Kasumi-1 (cell line): ENCODE measurements at regions not wholly inside any gene's neighbourhood (a gene's known extent, or its start where the extent isn't known, plus 50 kb on each side); places are given as distances from the start of the nearest gene placed in this dataset.
"Not testable (repeated sequence)": the region's sequence is repeated elsewhere in the genome, so short reads cannot be mapped to it uniquely, and the experiment has no call there.

Experiments
- DNase-seq, 2 experiments: peaks; one replicate each; lab custom pipeline; 2025; lab: John Stamatoyannopoulos, UW

- no peak for DNase-seq
Observed at GRCh38 chrX:75873993-75874392, 88.9 kb upstream of the MAGEE2 start.

DNA sequence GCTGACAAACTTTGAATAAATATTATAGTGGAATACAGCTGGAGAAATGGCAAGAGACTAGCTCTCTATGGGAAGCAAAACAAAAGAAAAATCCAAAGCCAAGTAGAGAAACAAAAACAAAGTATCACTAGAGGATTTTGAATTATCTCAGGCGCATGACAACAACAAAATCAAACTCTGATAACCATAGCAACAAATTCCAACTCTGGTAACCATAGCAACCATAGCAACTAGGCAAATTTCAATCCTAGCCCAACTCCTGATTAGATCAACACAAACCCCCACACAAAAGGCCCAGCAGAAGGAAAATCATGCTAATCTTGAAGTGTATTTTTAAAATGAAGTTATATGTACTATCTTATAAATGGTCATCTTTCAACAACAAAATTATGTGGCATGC, 98.4 kb upstream of the MAGEE2 start:
- DNase-seq, result no peak

DNA sequence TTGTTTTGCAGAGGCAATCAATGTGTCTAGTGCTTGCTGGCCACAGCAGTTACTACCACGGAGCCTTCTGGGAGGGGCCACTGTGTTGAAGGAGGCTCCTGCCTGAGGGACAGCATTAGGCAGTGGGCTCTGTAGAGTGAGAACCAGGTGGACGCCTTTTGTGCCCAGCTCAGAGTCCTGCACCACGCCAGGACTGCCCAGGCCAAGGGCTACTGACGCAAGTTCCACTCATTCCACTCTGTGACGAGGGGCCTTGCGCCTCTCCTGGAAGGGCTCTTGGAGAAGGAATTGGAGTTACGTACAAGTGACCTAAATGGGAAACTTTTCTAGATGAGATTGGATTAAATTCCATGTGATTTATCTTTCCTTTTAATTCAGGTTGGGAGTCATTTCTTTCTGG, 102.8 kb upstream of the MAGEE2 start:
- DNase-seq, result no peak

GRCh38 chrX:75892749-75893148, 107.7 kb upstream of the MAGEE2 start:
- DNase-seq, result no peak

GRCh38 chrX:75893281-75893680, 108.2 kb upstream of the MAGEE2 start:
- no peak for DNase-seq

GRCh38 chrX:75911716-75912115, 126.7 kb upstream of the MAGEE2 start:
- DNase-seq, result no peak

DNA sequence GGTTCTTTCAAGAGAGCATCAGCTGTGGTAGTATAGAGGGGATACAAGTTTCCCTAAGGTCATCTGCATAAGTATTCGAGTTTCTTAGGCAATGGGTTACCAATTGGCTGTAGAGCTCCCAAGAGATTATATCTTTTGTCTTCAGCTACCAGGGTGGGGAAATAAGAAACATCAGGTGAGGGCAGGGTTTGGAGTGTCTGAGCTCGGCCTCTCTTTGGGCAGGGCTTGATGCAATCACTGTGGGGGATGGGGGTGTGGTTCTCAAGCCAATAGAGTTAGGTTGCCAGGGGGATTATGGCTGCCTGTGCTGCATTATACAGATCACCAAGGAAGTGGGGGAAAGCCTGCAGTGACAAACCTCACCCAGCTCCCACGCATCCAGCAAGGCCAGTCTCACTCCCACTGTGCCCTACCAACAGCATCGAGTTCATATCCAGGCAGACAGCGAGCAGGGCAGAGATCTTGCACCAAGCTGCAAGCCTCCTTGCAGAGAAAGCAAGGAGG, 172.1 kb upstream of the MAGEE2 start:
- DNase-seq, result peak; percentile 24 to 26

DNA sequence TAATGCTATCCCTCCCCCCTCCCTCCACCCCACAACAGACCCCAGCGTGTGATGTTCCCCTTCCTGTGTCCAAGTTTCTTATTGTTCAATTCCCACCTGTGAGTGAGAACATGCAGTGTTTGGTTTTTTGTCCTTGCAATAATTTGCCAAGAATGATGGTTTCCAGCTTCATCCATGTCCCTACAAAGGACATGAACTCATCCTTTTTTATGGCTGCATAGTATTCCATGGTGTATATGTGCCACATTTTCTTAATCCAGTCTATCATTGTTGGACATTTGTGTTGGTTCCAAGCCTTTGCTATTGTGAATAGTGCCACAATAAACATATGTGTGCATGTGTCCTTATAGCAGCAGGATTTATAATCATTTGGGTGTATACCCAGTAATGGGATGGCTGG, 176.3 kb upstream of the MAGEE2 start:
- DNase-seq, result not testable (repeated sequence)

DNA sequence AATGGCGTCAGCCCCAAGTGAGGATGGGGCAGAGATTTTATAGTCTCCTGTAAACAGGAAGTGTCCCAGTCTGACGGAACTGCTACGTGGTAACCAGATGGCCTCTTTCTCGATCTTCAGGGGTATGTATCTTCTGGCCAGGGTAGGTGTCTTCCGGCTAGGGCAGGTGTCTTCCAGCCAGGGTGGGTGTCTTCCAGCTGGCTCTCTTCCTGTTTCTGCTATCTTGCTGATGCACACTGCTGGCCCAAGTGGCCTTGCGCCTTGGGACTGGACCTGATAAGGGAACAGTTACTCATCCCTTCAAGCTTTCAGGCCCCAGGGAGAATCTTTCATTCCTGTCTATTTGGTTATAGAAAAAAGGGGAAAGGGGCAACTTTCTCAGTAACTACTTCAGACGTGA, 178.7 kb upstream of the MAGEE2 start:
- no peak for DNase-seq

DNA sequence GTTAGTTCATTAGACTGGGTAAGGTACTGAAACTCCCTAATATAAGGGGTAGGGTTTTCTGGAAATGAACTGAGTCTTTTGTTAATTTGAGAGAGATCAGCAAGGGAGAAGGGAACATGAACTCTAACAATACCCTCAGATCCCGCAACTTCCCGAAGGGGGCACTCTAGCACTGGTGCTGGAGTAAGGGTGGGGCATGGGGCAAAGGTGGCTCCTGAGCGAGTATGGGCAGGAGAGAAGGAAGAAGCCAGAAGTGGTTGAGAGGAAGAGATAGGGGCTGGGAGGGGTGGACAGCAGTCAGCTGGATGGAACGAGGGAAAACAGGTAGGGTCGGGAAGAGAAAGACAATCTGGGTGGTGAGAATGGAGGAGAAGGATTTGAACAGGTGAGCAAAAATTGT, 183.2 kb upstream of the MAGEE2 start:
- no peak for DNase-seq

DNA sequence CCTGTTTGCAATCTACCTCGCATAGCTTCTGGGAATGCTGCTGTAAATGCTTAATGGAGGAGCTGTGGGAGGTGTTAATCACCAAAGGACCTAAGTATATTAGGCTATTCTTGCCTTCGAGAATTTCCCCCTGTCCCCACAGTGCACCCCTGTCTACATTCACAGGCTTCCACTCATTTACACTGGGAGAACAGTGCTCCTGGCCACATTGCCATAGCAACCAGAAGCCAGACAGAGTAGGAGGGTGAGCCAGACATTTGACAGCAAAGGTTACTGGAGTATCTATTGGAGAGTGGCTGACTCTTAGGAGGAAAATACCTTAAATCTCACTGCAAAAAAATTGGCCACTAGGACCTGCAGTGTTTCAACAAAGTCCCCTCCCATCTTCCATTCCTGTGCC, 185.9 kb upstream of the PBDC1 start:
- no peak for DNase-seq

DNA sequence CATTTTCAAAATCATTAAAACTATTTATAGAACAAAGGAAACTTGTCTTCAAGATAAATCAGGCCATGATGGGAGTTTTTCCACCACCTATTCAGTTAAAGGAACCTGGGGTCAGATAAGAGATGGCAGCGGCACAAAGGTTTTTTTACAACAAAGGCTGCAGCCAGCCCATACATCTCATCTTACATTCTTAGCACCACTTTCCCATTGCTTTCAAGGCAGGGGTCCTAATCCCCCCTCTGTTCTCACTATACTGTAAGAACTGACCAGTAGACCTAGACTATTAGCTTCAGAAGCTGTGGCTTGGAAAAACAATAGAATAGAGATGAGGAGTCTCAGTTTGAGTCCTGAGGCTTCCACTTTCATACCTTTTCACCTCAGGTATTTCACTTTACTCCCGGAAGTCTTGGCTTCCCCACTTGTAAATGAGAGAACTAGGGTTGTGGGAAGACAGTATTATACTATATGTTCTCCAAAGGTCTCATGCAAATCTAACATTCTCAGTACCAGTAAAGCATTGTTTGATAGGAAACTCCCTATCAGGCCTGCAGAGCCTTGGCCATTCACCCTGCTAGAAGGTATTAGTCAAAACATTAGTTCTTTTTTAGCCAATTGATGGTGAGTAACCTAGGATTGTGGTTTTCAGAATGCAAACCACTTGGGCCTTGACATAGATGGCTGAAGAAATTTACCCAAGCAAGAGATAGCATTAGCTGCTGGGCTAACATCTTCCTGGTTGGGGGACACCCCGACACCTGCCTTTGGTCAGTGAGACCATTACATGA, 182.9 kb upstream of the PBDC1 start:
- DNase-seq, result no peak

- DNase-seq, result no peak
Observed at GRCh38 chrX:75997692-75998091, 175.2 kb upstream of the PBDC1 start.

DNA sequence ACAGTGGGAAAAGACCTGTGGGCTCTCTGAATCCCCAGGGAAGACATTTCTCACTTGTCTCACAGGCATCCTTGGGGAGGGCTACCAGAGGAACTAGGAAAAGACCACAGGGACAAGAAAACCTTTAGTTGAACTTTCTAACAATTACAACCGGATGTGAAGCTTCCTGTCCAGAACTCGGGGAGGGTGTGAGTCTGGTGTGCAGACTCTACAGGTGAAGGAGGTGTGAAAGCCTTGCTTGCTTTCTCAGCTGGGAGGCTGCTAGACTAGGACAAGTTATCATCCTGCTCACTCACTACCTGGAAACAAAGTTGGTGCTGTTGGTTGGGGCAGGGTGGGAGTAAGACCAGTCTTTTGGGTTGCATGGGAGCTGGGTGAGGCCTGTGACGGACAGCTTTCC, 158.5 kb upstream of the PBDC1 start:
- no peak for DNase-seq

GRCh38 chrX:76026292-76026691, 146.6 kb upstream of the PBDC1 start:
- DNase-seq, result no peak

DNA sequence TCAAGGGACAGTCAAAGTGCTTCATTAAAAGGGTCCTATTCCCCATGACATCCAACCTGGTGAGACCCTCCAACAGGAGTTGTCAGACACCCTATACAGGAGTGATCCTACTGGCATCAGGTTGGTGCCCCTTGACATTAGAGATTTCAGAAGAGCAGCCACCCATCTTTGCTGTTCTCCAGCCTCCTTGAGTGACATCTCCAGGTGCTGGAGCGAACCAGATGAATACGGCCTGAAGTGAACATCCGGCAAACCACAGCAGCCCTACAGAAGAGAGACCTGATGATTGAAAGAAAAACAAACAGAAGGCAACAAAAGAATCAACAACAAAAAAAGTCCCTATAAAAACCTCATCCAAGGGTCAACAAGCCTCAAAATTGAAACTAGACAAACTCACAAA, 146.1 kb upstream of the PBDC1 start:
- no peak for DNase-seq

GRCh38 chrX:76029385-76029784, 143.5 kb upstream of the PBDC1 start:
- no peak for DNase-seq

- peak; percentile 26 to 27 for DNase-seq
Observed at GRCh38 chrX:76064825-76065224, 108.0 kb upstream of the PBDC1 start.

- no peak for DNase-seq
Observed at GRCh38 chrX:76076124-76076523, 96.7 kb upstream of the PBDC1 start.

DNA sequence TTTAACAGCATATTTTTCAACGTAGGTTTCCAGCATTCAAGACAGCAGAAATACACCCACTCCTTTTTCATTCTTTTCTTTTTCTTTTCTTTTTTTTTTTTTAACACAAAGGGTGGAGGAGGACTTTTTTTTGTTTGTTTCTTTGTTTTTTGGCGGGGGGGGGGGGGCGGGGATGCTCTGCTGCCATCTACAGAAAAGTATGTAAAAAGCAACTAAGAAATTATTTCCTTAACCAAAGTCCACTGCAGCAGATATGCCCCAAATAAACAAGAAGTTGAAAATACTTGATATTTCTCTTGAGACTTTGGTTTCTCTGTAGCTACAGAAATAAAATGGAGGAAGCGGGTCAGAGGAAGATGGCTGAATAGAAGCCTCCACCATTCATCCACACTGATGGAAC, 63.2 kb upstream of the PBDC1 start:
- no peak for DNase-seq
